Keratinocyte (primary cell): ENCODE measurements at regions not wholly inside any gene's neighbourhood (a gene's known extent, or its start where the extent isn't known, plus 50 kb on each side); places are given as distances from the start of the nearest gene placed in this dataset.

ENCODE experiments used
- DNase-seq: peaks from one replicate; pipeline ENCODE4 v3.0.0-alpha.2; 2011; ENCODE audit warnings: low read depth, missing footprints, low spot score
- FAIRE-seq: peaks from 2 replicates; lab custom pipeline; 2011; peaks lifted over from hg19 to GRCh38; lab: Jason Lieb, UNC
- H2AFZ ChIP-seq: 2 replicates; pipeline ENCODE4 v1.6.0; 2012; ENCODE audit warnings: low read length, control low read depth, inconsistent platforms; ENCODE audit not compliant: control insufficient read depth
- H3K27ac ChIP-seq: 2 replicates; pipeline ENCODE4 v1.5.1; 2011; ENCODE audit warnings: low read length; ENCODE audit not compliant: control insufficient read depth, insufficient read depth
- H3K27me3 ChIP-seq: 3 replicates; pipeline ENCODE4 v1.6.0; 2011; ENCODE audit warnings: low read length; ENCODE audit not compliant: control insufficient read depth, insufficient read depth; ENCODE audit errors: extremely low read depth
- H3K36me3 ChIP-seq, 2 experiments: 2 replicates in 1 of 2; 3 replicates in 1 of 2; pipeline ENCODE4 v1.5.1; 2011; ENCODE audit warnings: low read length in 2 of 2, mild to moderate bottlenecking in 1 of 2; ENCODE audit not compliant: control insufficient read depth in 2 of 2, insufficient read depth in 2 of 2; ENCODE audit errors: extremely low read depth in 1 of 2
- H3K4me1 ChIP-seq: 3 replicates; pipeline ENCODE4 v1.5.1; 2011; ENCODE audit warnings: low read length; ENCODE audit not compliant: control insufficient read depth, insufficient read depth; ENCODE audit errors: extremely low read depth
- H3K4me2 ChIP-seq: 3 replicates; pipeline ENCODE4 v1.6.0; 2011; ENCODE audit warnings: low read depth, low read length; ENCODE audit not compliant: control insufficient read depth, insufficient read depth; ENCODE audit errors: extremely low read depth
- H3K4me3 ChIP-seq, 3 experiments: fragments of 200-600 bp in 1 of 3; sonication (generic) in 1 of 3; 2 replicates in 2 of 3; 3 replicates in 1 of 3; pipeline ENCODE4 v1.5.1; 2011 to 2016; ENCODE audit warnings: low read length in 3 of 3, mild to moderate bottlenecking in 3 of 3, control low read depth in 2 of 3, inconsistent platforms in 1 of 3, low read depth in 1 of 3, mixed read lengths in 1 of 3, mixed run types in 1 of 3, moderate library complexity in 1 of 3; ENCODE audit not compliant: control insufficient read depth in 2 of 3, insufficient read depth in 2 of 3; ENCODE audit errors: extremely low read depth in 1 of 3
- H3K79me2 ChIP-seq: 2 replicates; pipeline ENCODE4 v1.6.0; 2012; ENCODE audit warnings: low read length; ENCODE audit not compliant: control insufficient read depth, insufficient read depth
- H3K9ac ChIP-seq: 3 replicates; pipeline ENCODE4 v1.6.0; 2011; ENCODE audit warnings: low read length; ENCODE audit not compliant: control insufficient read depth, insufficient read depth; ENCODE audit errors: extremely low read depth
- H3K9me1 ChIP-seq: 3 replicates; pipeline ENCODE4 v1.6.0; 2011; ENCODE audit warnings: low read length; ENCODE audit not compliant: control insufficient read depth, insufficient read depth; ENCODE audit errors: extremely low read depth
- H3K9me3 ChIP-seq: 2 replicates; pipeline ENCODE4 v1.5.1; 2012; ENCODE audit warnings: low read depth, low read length; ENCODE audit not compliant: control insufficient read depth
- H4K20me1 ChIP-seq: 3 replicates; pipeline ENCODE4 v1.6.0; 2011; ENCODE audit warnings: low read length; ENCODE audit not compliant: control insufficient read depth, insufficient read depth; ENCODE audit errors: extremely low read depth
- EZH2 ChIP-seq: IDR thresholded peaks from one replicate; pipeline ENCODE4 v1.6.1; 2012; ENCODE audit warnings: inconsistent platforms, mild to moderate bottlenecking, low read length, moderate library complexity
- dilution Hi-C: fragments of 300-500 bp; cut with MboI; formaldehyde crosslinking; loops from one replicate; pipeline ENCODE4 v1.7.0; 2020; ENCODE audit warnings: low sequenced_read_pairs; ENCODE audit not compliant: extremely low pct_ligation_motif_present
- TF ChIP-seq, protein P1 (sequence below), 3 experiments: IDR thresholded peaks in 1 of 3; conservative IDR thresholded peaks in 1 of 3; optimal IDR thresholded peaks in 1 of 3; 2 replicates in 2 of 3; 3 replicates in 1 of 3; pipeline versions ENCODE3 to v1.5.1; 2011; ENCODE audit warnings: low read length in 3 of 3, mild to moderate bottlenecking in 3 of 3, moderate library complexity in 2 of 3, control low read depth in 1 of 3, inconsistent platforms in 1 of 3; ENCODE audit not compliant: insufficient read depth in 2 of 3; ENCODE audit errors: extremely low read depth in 1 of 3

DNA sequence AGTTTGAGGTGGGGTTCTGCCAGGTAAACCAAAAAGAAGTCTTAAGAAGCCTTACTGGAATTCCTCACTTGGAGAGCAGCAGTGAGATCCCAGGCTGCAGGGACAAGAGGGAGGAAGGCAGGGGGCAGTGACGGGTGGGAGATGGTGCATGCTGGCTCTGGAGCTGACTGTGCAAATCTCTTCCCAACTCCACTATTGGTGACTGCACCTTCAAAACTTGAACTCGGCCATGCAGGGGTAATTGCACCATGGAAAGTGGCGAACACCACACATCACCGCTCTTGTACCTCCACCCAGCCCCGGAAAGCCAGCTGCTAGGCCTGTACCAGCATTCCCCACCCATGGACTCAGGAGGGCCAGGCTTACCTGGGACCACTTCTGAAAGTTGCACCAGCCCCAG lies 51.4 kb upstream of the CDR2 start:
- Histone ChIP-seq H2AFZ (no peak overlapping the region), H4K20me1 (no peaks in the 10 kb centered on the region), H3K27ac (no peak overlapping the region), H3K4me1 (peaks cover 13% of the 10 kb centered on the region), H3K36me3 (peaks cover 12 to 21% of the 10 kb centered on the region in 2 experiments), H3K4me3 (no peak overlapping the region), H3K9me3 (no peaks in the 10 kb centered on the region), H3K4me2 (no peak overlapping the region), H3K9ac (no peak overlapping the region), H3K27me3 (no peaks in the 10 kb centered on the region), H3K79me2 (no peaks in the 10 kb centered on the region), H3K9me1 (peaks cover 2% of the 10 kb centered on the region)
- DNase-seq (no peak), FAIRE-seq (no peak)
- dilution Hi-C loops, result no loop called here
- no peak for TF ChIP-seq EZH2
- TF ChIP-seq, protein P1, sequence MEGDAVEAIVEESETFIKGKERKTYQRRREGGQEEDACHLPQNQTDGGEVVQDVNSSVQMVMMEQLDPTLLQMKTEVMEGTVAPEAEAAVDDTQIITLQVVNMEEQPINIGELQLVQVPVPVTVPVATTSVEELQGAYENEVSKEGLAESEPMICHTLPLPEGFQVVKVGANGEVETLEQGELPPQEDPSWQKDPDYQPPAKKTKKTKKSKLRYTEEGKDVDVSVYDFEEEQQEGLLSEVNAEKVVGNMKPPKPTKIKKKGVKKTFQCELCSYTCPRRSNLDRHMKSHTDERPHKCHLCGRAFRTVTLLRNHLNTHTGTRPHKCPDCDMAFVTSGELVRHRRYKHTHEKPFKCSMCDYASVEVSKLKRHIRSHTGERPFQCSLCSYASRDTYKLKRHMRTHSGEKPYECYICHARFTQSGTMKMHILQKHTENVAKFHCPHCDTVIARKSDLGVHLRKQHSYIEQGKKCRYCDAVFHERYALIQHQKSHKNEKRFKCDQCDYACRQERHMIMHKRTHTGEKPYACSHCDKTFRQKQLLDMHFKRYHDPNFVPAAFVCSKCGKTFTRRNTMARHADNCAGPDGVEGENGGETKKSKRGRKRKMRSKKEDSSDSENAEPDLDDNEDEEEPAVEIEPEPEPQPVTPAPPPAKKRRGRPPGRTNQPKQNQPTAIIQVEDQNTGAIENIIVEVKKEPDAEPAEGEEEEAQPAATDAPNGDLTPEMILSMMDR (optimal IDR thresholded peaks at IDR 0.05 in 1 of 3, IDR thresholded peaks at IDR 0.05 in 1 of 3, conservative IDR thresholded peaks at IDR 0.05 in 1 of 3; ENCODE audit: extremely low read depth in 1 of 3, insufficient read depth in 2 of 3, low read length in 3 of 3), result no peak

DNA sequence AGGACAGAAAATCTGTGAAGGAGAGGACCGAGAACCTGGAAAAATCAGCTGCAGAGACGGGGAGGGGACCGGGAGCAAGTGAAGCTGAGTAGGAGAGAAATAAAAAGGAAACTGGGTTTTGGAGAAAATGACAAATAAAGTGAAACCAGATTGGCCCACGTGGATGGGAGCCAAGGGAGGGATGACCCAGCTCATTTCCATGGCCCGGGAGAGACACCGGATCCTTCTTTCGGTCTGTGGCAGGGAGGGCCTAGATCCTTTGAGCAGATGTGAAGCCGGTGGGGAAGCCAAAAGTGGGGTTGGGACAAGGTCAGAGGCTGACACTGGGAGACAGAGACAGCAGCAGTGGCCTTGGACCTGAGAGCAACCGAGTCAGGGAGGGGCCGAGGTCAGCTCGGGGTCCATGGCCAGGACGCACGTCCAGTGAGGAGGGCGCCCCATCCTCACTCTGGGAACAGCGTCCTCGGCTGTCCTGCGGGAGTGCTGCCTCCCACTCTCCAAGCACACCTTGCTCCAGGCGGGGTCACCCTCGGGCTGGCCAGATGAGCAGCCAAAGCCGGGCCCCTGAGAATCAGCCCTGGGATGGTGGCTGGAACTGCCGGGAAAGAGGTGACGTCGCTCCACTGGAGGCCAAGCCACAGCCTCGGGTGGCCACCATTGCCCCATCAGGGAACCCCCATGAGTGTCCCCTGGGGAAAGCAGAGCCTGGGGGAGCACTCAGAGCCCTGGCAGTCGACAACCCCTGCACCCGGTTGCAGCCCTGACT lies 50.8 kb upstream of the CDR2 start:
- Histone ChIP-seq H3K4me3 (peak overlapping the region in 2 of 3 experiments; percentile 42 to 46), H3K27ac (peak overlapping the region; percentile 43)
- TF ChIP-seq EZH2, result no peak
- TF ChIP-seq, protein P1 (optimal IDR thresholded peaks at IDR 0.05 in 1 of 3, IDR thresholded peaks at IDR 0.05 in 1 of 3, conservative IDR thresholded peaks at IDR 0.05 in 1 of 3; ENCODE audit: extremely low read depth in 1 of 3, insufficient read depth in 2 of 3, low read length in 3 of 3), result no peak

More for the DNA sequence above, 50.8 kb upstream of the CDR2 start:
- H2AFZ ChIP-seq, result no peak overlapping the region
- peaks cover 13% of the 10 kb centered on the region for H3K4me1 ChIP-seq
- H3K9me1 ChIP-seq, result peaks cover 2% of the 10 kb centered on the region
- FAIRE-seq, result no peak
- DNase-seq, result no peak
- H4K20me1 ChIP-seq, result no peaks in the 10 kb centered on the region
- H3K36me3 ChIP-seq, result peaks cover 12 to 24% of the 10 kb centered on the region in 2 experiments
- peak overlapping the region; percentile 77 for H3K4me2 ChIP-seq
- dilution Hi-C loops, result no loop called here
- no peaks in the 10 kb centered on the region for H3K79me2 ChIP-seq
- no peaks in the 10 kb centered on the region for H3K27me3 ChIP-seq
- no peaks in the 10 kb centered on the region for H3K9me3 ChIP-seq
- peak overlapping the region; percentile 63 for H3K9ac ChIP-seq
